GM12801 (cell line): ENCODE measurements at regions not wholly inside any gene's neighbourhood (a gene's known extent, or its start where the extent isn't known, plus 50 kb on each side); places are given as distances from the start of the nearest gene placed in this dataset.

ENCODE experiments used
- CTCF ChIP-seq: IDR thresholded peaks from one replicate; pipeline ENCODE4 v1.5.1; 2011; ENCODE audit warnings: control low read depth; ENCODE audit not compliant: insufficient read length; ENCODE audit errors: extremely low read depth

- no peak for TF ChIP-seq CTCF
These were observed 416.3 kb downstream of the LIG4 start for GRCh38 chr13:107799001-107799400.

GRCh38 chr13:107790397-107790796, 424.9 kb downstream of the LIG4 start:
- TF ChIP-seq CTCF, result no peak

- TF ChIP-seq CTCF, result no peak
These were observed 426.7 kb downstream of the LIG4 start for GRCh38 chr13:107788464-107789165.

- no peak for TF ChIP-seq CTCF
These were observed 437.2 kb downstream of the LIG4 start for GRCh38 chr13:107778094-107778493.

- no peak for TF ChIP-seq CTCF
These were observed 444.8 kb downstream of the LIG4 start for GRCh38 chr13:107770541-107770940.

GRCh38 chr13:107767119-107767518, 448.2 kb downstream of the LIG4 start:
- TF ChIP-seq CTCF, result no peak

- no peak for TF ChIP-seq CTCF
These were observed 449.5 kb downstream of the LIG4 start for GRCh38 chr13:107765724-107766401.
